ENCODE measurements at regions not wholly inside any gene's neighbourhood (a gene's known extent, or its start where the extent isn't known, plus 50 kb on each side); places are given as distances from the start of the nearest gene placed in this dataset.

DNA sequence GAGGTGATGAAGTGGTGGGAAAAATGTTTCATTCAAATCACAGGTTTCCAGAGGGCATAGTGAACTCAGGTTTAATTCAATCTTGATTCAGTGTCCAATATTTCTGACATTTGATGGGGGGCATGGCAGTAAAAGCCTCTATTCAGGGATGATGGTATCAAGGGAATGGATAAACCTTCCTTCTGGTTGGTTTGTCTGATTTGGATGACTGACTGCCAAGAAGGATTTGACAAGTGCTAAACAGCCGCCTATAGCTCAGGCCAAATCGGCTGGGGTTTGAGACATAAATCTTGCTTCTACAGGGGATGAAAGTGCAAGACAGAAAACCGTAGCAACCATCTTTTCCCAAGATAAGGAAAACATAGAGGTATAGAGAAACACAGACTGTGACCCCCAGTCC, 121.8 kb upstream of the C11orf87 start:
- TF ChIP-seq, protein P1, sequence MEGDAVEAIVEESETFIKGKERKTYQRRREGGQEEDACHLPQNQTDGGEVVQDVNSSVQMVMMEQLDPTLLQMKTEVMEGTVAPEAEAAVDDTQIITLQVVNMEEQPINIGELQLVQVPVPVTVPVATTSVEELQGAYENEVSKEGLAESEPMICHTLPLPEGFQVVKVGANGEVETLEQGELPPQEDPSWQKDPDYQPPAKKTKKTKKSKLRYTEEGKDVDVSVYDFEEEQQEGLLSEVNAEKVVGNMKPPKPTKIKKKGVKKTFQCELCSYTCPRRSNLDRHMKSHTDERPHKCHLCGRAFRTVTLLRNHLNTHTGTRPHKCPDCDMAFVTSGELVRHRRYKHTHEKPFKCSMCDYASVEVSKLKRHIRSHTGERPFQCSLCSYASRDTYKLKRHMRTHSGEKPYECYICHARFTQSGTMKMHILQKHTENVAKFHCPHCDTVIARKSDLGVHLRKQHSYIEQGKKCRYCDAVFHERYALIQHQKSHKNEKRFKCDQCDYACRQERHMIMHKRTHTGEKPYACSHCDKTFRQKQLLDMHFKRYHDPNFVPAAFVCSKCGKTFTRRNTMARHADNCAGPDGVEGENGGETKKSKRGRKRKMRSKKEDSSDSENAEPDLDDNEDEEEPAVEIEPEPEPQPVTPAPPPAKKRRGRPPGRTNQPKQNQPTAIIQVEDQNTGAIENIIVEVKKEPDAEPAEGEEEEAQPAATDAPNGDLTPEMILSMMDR (IDR thresholded peaks at IDR 0.05; ENCODE audit: low read depth, low read length): no peak
- Histone ChIP-seq H3K4me1 (0 out of 2 replicates have a peak, but pooled peaks cover 4% of the 10 kb centered on the region), H3K27me3 (no peaks in the 10 kb centered on the region), H3K36me3 (no peaks in the 10 kb centered on the region), H3K9me3 (no peaks in the 10 kb centered on the region), H3K4me3 (ENCODE audit: low read depth, low read length) (no peak overlapping the region)
- DNase-seq: no peak

DNA sequence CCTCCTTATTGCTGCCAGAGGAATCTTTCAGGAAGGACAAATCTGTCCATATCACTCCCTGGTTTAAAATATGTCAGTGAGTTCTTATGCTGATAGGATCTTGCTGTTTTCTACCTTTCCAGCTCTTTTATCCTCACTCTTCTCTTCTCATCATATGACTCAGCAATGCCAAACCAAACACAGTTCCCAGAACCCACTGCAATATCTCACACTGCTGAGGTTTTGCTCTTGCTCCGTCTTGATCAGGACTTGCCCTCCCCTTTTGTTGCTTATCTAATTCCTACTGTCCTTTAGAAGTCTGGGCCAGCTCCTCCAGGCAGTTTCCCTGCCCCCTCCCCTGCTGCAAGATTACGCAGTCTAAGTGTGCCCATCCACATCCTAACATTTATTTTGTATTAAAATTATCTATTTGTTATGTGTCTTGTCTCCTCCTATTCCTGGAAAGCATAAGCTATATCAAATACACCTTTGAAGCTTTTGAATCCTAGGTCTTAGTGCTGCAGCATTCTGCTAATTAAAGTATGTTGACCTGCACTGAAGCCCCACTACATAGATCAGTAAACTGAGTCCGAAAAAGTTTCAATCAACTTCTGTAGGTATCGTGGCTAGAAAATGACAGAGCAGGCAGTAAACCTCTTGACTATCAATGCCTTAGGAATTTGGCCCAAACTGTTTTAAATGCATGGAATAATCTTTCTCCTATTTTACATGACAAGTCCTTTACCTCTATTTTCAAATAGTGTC, 119.2 kb upstream of the C11orf87 start:
- H3K36me3 ChIP-seq: no peaks in the 10 kb centered on the region
- H3K9me3 ChIP-seq: no peaks in the 10 kb centered on the region
- no peaks in the 10 kb centered on the region for H3K27me3 ChIP-seq
- no peak for DNase-seq
- no peak overlapping the region for H3K4me3 ChIP-seq (ENCODE audit: low read depth, low read length)
- 0 out of 2 replicates have a peak, but pooled peaks cover 4% of the 10 kb centered on the region for H3K4me1 ChIP-seq
- TF ChIP-seq, protein P1 (IDR thresholded peaks at IDR 0.05; ENCODE audit: low read depth, low read length): no peak

DNA sequence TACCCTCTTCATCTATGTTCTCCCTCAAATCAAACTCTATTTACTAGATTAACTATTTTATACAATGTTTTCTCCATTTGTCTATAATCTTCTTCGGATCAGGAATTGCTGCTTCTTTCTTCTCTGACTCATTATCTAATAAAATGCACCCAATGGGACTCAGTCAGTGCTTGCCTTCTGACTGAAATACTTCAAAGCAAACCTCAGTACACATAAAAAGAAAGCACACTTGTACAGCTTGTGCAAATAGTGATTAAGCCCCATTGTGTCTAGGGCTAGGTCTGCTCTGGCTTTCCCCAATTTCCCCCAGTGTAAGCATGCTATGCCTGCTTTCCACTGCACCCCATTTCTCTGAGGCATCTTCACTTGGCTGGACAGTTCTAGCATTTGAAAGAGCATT, 118.6 kb upstream of the C11orf87 start:
- Histone ChIP-seq H3K4me3 (ENCODE audit: low read depth, low read length) (no peak overlapping the region), H3K27me3 (no peaks in the 10 kb centered on the region), H3K4me1 (0 out of 2 replicates have a peak, but pooled peaks cover 4% of the 10 kb centered on the region), H3K9me3 (no peaks in the 10 kb centered on the region), H3K36me3 (no peaks in the 10 kb centered on the region)
- no peak for DNase-seq
- TF ChIP-seq, protein P1 (IDR thresholded peaks at IDR 0.05; ENCODE audit: low read depth, low read length): no peak

DNA sequence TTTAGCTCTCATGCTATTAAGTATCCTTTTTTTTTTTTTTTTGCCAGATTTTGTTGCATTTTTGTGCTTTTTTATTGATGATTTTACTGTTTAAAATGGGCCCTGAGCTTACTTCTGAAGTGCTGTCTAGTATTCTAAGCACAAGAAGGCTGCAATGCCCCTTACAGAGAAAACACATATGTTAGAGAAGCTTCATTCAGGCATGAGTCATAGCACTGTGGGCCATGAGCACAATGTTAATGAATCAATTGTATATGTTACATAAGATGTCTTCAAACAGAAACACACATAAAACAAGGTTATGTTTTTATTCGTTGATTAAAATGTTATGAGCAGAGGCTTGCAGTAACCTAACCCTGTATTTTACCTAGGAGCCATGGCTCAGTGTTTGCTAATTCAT, 117.8 kb upstream of the C11orf87 start:
- Histone ChIP-seq H3K4me3 (ENCODE audit: low read depth, low read length) (no peak overlapping the region), H3K4me1 (no peaks in the 10 kb centered on the region), H3K9me3 (no peaks in the 10 kb centered on the region), H3K36me3 (no peaks in the 10 kb centered on the region), H3K27me3 (no peaks in the 10 kb centered on the region)
- TF ChIP-seq, protein P1 (IDR thresholded peaks at IDR 0.05; ENCODE audit: low read depth, low read length): no peak
- no peak for DNase-seq

DNA sequence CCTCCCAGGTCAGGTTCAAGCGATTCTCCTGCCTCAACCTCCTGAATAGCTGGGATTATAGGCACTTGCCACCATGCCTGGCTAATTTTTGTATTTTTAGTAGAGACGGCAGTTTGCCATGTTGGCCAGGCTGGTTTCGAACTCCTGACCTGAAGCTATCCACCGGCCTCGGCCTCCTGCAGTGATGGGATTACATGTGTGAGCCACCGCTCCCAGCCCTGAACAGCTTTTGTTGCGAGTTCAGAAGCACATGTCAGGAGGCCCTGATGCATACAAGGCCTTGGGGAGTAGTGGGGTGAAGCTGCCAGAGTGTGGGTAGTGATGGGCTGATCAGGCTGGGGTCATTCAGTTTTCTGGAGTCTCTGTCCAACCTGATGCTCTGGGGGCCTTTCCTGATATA, 117.0 kb upstream of the C11orf87 start:
- Histone ChIP-seq H3K36me3 (no peaks in the 10 kb centered on the region), H3K4me3 (ENCODE audit: low read depth, low read length) (no peak overlapping the region), H3K4me1 (no peaks in the 10 kb centered on the region), H3K9me3 (no peaks in the 10 kb centered on the region), H3K27me3 (no peaks in the 10 kb centered on the region)
- DNase-seq: no peak
- TF ChIP-seq, protein P1 (IDR thresholded peaks at IDR 0.05; ENCODE audit: low read depth, low read length): no peak

DNA sequence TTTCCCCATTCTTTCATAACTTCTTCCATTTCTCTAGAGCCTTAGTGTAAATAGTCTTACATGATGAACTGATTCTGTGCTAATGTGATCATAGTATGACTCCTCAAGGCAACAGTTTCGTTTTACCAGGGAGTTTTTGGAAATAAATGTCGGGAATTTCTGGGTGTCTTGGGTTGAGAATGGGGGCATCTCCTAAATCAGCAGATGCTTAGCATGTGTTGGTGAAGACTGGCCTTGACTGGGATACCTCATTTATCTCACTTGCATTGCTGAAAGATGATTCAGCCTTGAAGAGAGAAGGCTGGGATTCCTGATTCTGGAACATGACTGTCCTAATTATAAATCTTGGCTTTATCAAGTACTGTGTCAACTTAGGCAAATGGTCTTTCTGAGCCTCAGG, 115.7 kb upstream of the C11orf87 start:
- H3K36me3 ChIP-seq: no peaks in the 10 kb centered on the region
- no peak overlapping the region for H3K4me3 ChIP-seq (ENCODE audit: low read depth, low read length)
- no peaks in the 10 kb centered on the region for H3K4me1 ChIP-seq
- no peaks in the 10 kb centered on the region for H3K27me3 ChIP-seq
- no peak for DNase-seq
- TF ChIP-seq, protein P1 (IDR thresholded peaks at IDR 0.05; ENCODE audit: low read depth, low read length): no peak
- H3K9me3 ChIP-seq: no peaks in the 10 kb centered on the region

Measured in BE2C (cell line).